ENCODE measurements at regions not wholly inside any gene's neighbourhood (a gene's known extent, or its start where the extent isn't known, plus 50 kb on each side); places are given as distances from the start of the nearest gene placed in this dataset.

DNA sequence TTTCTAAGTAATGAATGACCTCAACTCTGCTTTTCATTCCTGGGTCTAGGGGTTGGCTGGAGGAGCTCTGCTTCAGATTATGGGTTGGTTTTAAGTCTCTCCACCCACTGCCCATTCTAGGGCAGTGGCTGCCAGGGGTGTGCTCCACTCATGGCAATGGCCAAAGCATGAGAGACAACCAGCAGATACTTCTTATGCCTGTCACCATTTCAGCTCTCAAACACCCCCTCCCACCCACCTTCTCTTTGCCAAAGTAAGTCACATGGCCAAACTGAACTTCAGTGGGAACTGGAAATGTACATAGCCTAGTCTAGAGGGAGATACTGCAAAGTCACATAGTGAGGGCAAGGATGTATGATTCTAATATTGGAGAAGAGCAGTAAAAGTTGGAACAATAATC, 285.3 kb downstream of the RPLP1 start:
- H3K4me3 ChIP-seq, result no peak overlapping the region
- DNase-seq, result no peak
- no peaks in the 10 kb centered on the region for H3K27me3 ChIP-seq (ENCODE audit: insufficient read depth, low read depth)
- H3K4me1 ChIP-seq (replicated peaks; ENCODE audit: insufficient read depth), result no peaks in the 10 kb centered on the region; the same call in 1 of the 2 replicates
- no peaks in the 10 kb centered on the region for H3K79me2 ChIP-seq (ENCODE audit: low read depth)
- no peaks in the 10 kb centered on the region for H3K9me3 ChIP-seq (ENCODE audit: insufficient read depth, low read depth)
- H3K9me2 ChIP-seq (ENCODE audit: insufficient read depth), result no peaks in the 10 kb centered on the region
- H4K20me1 ChIP-seq (ENCODE audit: insufficient read depth), result no peaks in the 10 kb centered on the region
- CTCF ChIA-PET, result no interaction called here
- no peaks in the 10 kb centered on the region for H3F3A ChIP-seq (ENCODE audit: insufficient read depth, low read depth)
- POLR2A ChIA-PET (ENCODE audit: unreplicated experiment), result no interaction called here
- intact Hi-C loops (cut with micrococcal nuclease; ENCODE audit: unreplicated experiment), result no loop called here
- no TSS peak for BruUV-seq (replicated peaks)
- no peak for TF ChIP-seq EZH2 (IDR thresholded peaks at IDR 0.05; ENCODE audit: low read depth)
- TF ChIP-seq, protein P1, sequence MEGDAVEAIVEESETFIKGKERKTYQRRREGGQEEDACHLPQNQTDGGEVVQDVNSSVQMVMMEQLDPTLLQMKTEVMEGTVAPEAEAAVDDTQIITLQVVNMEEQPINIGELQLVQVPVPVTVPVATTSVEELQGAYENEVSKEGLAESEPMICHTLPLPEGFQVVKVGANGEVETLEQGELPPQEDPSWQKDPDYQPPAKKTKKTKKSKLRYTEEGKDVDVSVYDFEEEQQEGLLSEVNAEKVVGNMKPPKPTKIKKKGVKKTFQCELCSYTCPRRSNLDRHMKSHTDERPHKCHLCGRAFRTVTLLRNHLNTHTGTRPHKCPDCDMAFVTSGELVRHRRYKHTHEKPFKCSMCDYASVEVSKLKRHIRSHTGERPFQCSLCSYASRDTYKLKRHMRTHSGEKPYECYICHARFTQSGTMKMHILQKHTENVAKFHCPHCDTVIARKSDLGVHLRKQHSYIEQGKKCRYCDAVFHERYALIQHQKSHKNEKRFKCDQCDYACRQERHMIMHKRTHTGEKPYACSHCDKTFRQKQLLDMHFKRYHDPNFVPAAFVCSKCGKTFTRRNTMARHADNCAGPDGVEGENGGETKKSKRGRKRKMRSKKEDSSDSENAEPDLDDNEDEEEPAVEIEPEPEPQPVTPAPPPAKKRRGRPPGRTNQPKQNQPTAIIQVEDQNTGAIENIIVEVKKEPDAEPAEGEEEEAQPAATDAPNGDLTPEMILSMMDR (conservative IDR thresholded peaks at IDR 0.05), result no peak
- H3K4me2 ChIP-seq, result no peak overlapping the region
- H3K36me3 ChIP-seq (ENCODE audit: low read depth), result no peaks in the 10 kb centered on the region
- no peak overlapping the region for H3K27ac ChIP-seq
- H2AFZ ChIP-seq, result no peak overlapping the region

DNA sequence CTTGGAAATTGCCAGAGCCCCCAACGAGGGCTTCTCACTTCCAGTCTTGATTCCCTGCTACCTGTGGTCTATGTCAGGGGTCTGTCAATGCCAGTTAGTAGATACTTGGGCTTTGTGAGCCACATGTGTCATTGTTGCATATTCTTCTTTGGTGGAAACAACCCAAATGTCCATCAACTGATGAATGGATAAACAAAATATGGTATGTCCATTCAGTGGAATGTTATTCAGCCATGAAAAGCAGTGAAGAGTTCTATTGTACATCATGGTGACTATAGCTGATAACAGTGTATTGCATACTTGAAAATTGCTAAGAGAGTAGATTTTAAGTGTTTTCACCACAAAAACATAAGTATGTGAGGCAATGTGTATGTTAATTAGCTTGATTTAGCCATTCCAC, 288.1 kb downstream of the RPLP1 start:
- Histone ChIP-seq H3K9me3 (ENCODE audit: insufficient read depth, low read depth) (no peaks in the 10 kb centered on the region), H2AFZ (no peak overlapping the region), H3K9me2 (ENCODE audit: insufficient read depth) (no peaks in the 10 kb centered on the region), H3K36me3 (ENCODE audit: low read depth) (no peaks in the 10 kb centered on the region), H3K4me2 (no peak overlapping the region), H3K4me1 (replicated peaks; ENCODE audit: insufficient read depth) (no peaks in the 10 kb centered on the region; the same call in 1 of the 2 replicates), H3K4me3 (no peak overlapping the region), H3K79me2 (ENCODE audit: low read depth) (no peaks in the 10 kb centered on the region), H3F3A (ENCODE audit: insufficient read depth, low read depth) (no peaks in the 10 kb centered on the region), H3K27ac (no peak overlapping the region), H3K27me3 (ENCODE audit: insufficient read depth, low read depth) (no peaks in the 10 kb centered on the region), H4K20me1 (ENCODE audit: insufficient read depth) (no peaks in the 10 kb centered on the region)
- TF ChIP-seq, protein P1 (conservative IDR thresholded peaks at IDR 0.05), result no peak
- no peak for TF ChIP-seq EZH2 (IDR thresholded peaks at IDR 0.05; ENCODE audit: low read depth)
- BruUV-seq (replicated peaks), result no TSS peak
- ChIA-PET CTCF (no interaction called here), POLR2A (ENCODE audit: unreplicated experiment) (no interaction called here)
- no peak for DNase-seq
- intact Hi-C loops (cut with micrococcal nuclease; ENCODE audit: unreplicated experiment), result no loop called here

DNA sequence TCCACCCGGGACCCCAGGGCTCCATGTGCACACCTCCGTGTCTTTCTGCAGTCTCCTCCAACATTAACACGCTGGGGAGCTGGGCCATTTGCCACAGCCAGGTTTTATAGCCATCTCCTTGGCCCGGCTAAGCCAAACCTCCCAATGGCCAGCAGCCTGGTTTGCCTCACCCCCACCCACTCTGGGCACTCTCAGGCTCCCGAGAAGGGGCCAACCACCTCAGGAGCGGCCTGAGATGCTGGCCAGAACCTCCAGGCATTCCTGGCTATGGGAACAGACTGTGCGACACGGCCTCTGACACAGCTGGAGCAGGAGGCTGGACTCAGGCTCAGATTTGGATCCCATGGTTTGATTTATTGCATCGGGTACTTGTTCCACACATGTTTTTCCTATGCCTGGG, 289.7 kb downstream of the RPLP1 start:
- no peaks in the 10 kb centered on the region for H3K27me3 ChIP-seq (ENCODE audit: insufficient read depth, low read depth)
- CTCF ChIA-PET, result no interaction called here

More for the DNA sequence above, 289.7 kb downstream of the RPLP1 start:
- H3K9me2 ChIP-seq (ENCODE audit: insufficient read depth), result no peaks in the 10 kb centered on the region
- no peaks in the 10 kb centered on the region for H3K4me1 ChIP-seq (replicated peaks; ENCODE audit: insufficient read depth)
- H3F3A ChIP-seq (ENCODE audit: insufficient read depth, low read depth), result no peaks in the 10 kb centered on the region
- H4K20me1 ChIP-seq (ENCODE audit: insufficient read depth), result no peaks in the 10 kb centered on the region
- H3K36me3 ChIP-seq (ENCODE audit: low read depth), result no peaks in the 10 kb centered on the region
- H3K9me3 ChIP-seq (ENCODE audit: insufficient read depth, low read depth), result no peaks in the 10 kb centered on the region
- H3K27ac ChIP-seq, result no peak overlapping the region
- no peak overlapping the region for H2AFZ ChIP-seq
- no peak overlapping the region for H3K4me2 ChIP-seq
- no peak for DNase-seq
- intact Hi-C loops (cut with micrococcal nuclease; ENCODE audit: unreplicated experiment), result no loop called here
- TF ChIP-seq, protein P1 (conservative IDR thresholded peaks at IDR 0.05), result no peak
- TF ChIP-seq EZH2 (IDR thresholded peaks at IDR 0.05; ENCODE audit: low read depth), result no peak
- BruUV-seq (replicated peaks), result no TSS peak
- H3K79me2 ChIP-seq (ENCODE audit: low read depth), result no peaks in the 10 kb centered on the region
- POLR2A ChIA-PET (ENCODE audit: unreplicated experiment), result no interaction called here
- H3K4me3 ChIP-seq, result no peak overlapping the region

Measured in PC-9 (cell line).